ENCODE measurements at regions not wholly inside any gene's neighbourhood (a gene's known extent, or its start where the extent isn't known, plus 50 kb on each side); places are given as distances from the start of the nearest gene placed in this dataset.

- H2AFZ ChIP-seq (ENCODE audit: control insufficient read depth, low read depth, low read length): no peak overlapping the region
- no peaks in the 10 kb centered on the region for H3K9me3 ChIP-seq (replicated peaks; ENCODE audit: control insufficient read depth, insufficient read depth, low read length)
- no peaks in the 10 kb centered on the region for H4K20me1 ChIP-seq (ENCODE audit: control insufficient read depth, insufficient read depth)
- no peak overlapping the region for H3K9ac ChIP-seq (ENCODE audit: control insufficient read depth, insufficient read depth, low read length)
- ATAC-seq: no peak
- in situ Hi-C loops (cut with MboI) (no loop called here), intact Hi-C loops (cut with micrococcal nuclease; ENCODE audit: unreplicated experiment) (no loop called here)
- no peak overlapping the region for H3K27ac ChIP-seq (ENCODE audit: control insufficient read depth, insufficient read depth)
- no peak overlapping the region for H3K4me3 ChIP-seq
- no TSS peak for BruUV-seq (replicated peaks)
- POLR2A ChIA-PET: no interaction called here
- no peak for FAIRE-seq
- no peaks in the 10 kb centered on the region for H3K4me1 ChIP-seq (ENCODE audit: control insufficient read depth, insufficient read depth, low read length)
- H3K79me2 ChIP-seq (ENCODE audit: control insufficient read depth, insufficient read depth, low read length): no peaks in the 10 kb centered on the region
- no peaks in the 10 kb centered on the region for H3K27me3 ChIP-seq (replicated peaks in 1 of 2; ENCODE audit: control insufficient read depth in 2 of 2, insufficient read depth in 2 of 2, low read length in 1 of 2)
- no peak overlapping the region for H3K4me2 ChIP-seq (ENCODE audit: control insufficient read depth, insufficient read depth)
- no peak for DNase-seq (ENCODE audit: low read depth, low spot score)
- RAD21 ChIA-PET (ENCODE audit: unreplicated experiment): no interaction called here
- SMC1A ChIA-PET (ENCODE audit: uncharacterized antibody, unreplicated experiment): no interaction called here
- 39% methylated on average over 2 of the region's 2 CpGs for WGBS (ENCODE audit: insufficient coverage, insufficient replicate concordance, low lambda C conversion rate, missing lambda C conversion rate)
- H3K36me3 ChIP-seq (ENCODE audit: control insufficient read depth in 2 of 2, insufficient read depth in 2 of 2, low read length in 1 of 2): no peaks in the 10 kb centered on the region
- CTCF ChIA-PET: no interaction called here
- TF ChIP-seq CREM (IDR thresholded peaks at IDR 0.05; ENCODE audit: low read depth) (no peak), NFYB (IDR thresholded peaks at IDR 0.05; ENCODE audit: insufficient read depth, low read depth, low read length) (no peak), RAD21 (IDR thresholded peaks at IDR 0.05; ENCODE audit: insufficient read depth, low read depth, low read length) (no peak), REST (IDR thresholded peaks at IDR 0.05; ENCODE audit: low read depth, low read length) (no peak), ZBTB40 (IDR thresholded peaks at IDR 0.05; ENCODE audit: borderline replicate concordance) (no peak), RCOR1 (conservative IDR thresholded peaks at IDR 0.05; ENCODE audit: low read depth, low read length) (no peak), MEF2A (IDR thresholded peaks at IDR 0.05; ENCODE audit: insufficient read depth, low read depth, low read length) (no peak), TAF1 (IDR thresholded peaks at IDR 0.05; ENCODE audit: borderline replicate concordance, low read depth, low read length) (no peak), E2F8 (IDR thresholded peaks at IDR 0.05; ENCODE audit: low read depth, partially characterized antibody) (no peak), ETV6 (conservative IDR thresholded peaks at IDR 0.05 in 1 of 2, IDR thresholded peaks at IDR 0.05 in 1 of 2; ENCODE audit: borderline replicate concordance in 1 of 2, low read depth in 1 of 2) (no peak), TBL1XR1 (IDR thresholded peaks at IDR 0.05; ENCODE audit: low read depth, low read length) (no peak), CHD2 (IDR thresholded peaks at IDR 0.05; ENCODE audit: borderline replicate concordance, low read depth, low read length) (no peak), ZNF217 (IDR thresholded peaks at IDR 0.05) (no peak), JUND (IDR thresholded peaks at IDR 0.05; ENCODE audit: low read depth, low read length) (no peak), HCFC1 (IDR thresholded peaks at IDR 0.05; ENCODE audit: low read length) (no peak)
These were observed 209.1 kb upstream of the HCCS start for GRCh38 chrX:10902001-10902400.
